Keratinocyte (primary cell): ENCODE measurements at regions not wholly inside any gene's neighbourhood (a gene's known extent, or its start where the extent isn't known, plus 50 kb on each side); places are given as distances from the start of the nearest gene placed in this dataset.

Source experiments
- DNase-seq: peaks from one replicate; pipeline ENCODE4 v3.0.0-alpha.2; 2011; ENCODE audit warnings: low read depth, missing footprints, low spot score
- FAIRE-seq: peaks from 2 replicates; lab custom pipeline; 2011; peaks lifted over from hg19 to GRCh38; lab: Jason Lieb, UNC
- H2AFZ ChIP-seq: 2 replicates; pipeline ENCODE4 v1.6.0; 2012; ENCODE audit warnings: low read length, control low read depth, inconsistent platforms; ENCODE audit not compliant: control insufficient read depth
- H3K27ac ChIP-seq: 2 replicates; pipeline ENCODE4 v1.5.1; 2011; ENCODE audit warnings: low read length; ENCODE audit not compliant: control insufficient read depth, insufficient read depth
- H3K27me3 ChIP-seq: 3 replicates; pipeline ENCODE4 v1.6.0; 2011; ENCODE audit warnings: low read length; ENCODE audit not compliant: control insufficient read depth, insufficient read depth; ENCODE audit errors: extremely low read depth
- H3K36me3 ChIP-seq, 2 experiments: 2 replicates in 1 of 2; 3 replicates in 1 of 2; pipeline ENCODE4 v1.5.1; 2011; ENCODE audit warnings: low read length in 2 of 2, mild to moderate bottlenecking in 1 of 2; ENCODE audit not compliant: control insufficient read depth in 2 of 2, insufficient read depth in 2 of 2; ENCODE audit errors: extremely low read depth in 1 of 2
- H3K4me1 ChIP-seq: 3 replicates; pipeline ENCODE4 v1.5.1; 2011; ENCODE audit warnings: low read length; ENCODE audit not compliant: control insufficient read depth, insufficient read depth; ENCODE audit errors: extremely low read depth
- H3K4me2 ChIP-seq: 3 replicates; pipeline ENCODE4 v1.6.0; 2011; ENCODE audit warnings: low read depth, low read length; ENCODE audit not compliant: control insufficient read depth, insufficient read depth; ENCODE audit errors: extremely low read depth
- H3K4me3 ChIP-seq, 3 experiments: fragments of 200-600 bp in 1 of 3; sonication (generic) in 1 of 3; 2 replicates in 2 of 3; 3 replicates in 1 of 3; pipeline ENCODE4 v1.5.1; 2011 to 2016; ENCODE audit warnings: low read length in 3 of 3, mild to moderate bottlenecking in 3 of 3, control low read depth in 2 of 3, inconsistent platforms in 1 of 3, low read depth in 1 of 3, mixed read lengths in 1 of 3, mixed run types in 1 of 3, moderate library complexity in 1 of 3; ENCODE audit not compliant: control insufficient read depth in 2 of 3, insufficient read depth in 2 of 3; ENCODE audit errors: extremely low read depth in 1 of 3
- H3K79me2 ChIP-seq: 2 replicates; pipeline ENCODE4 v1.6.0; 2012; ENCODE audit warnings: low read length; ENCODE audit not compliant: control insufficient read depth, insufficient read depth
- H3K9ac ChIP-seq: 3 replicates; pipeline ENCODE4 v1.6.0; 2011; ENCODE audit warnings: low read length; ENCODE audit not compliant: control insufficient read depth, insufficient read depth; ENCODE audit errors: extremely low read depth
- H3K9me1 ChIP-seq: 3 replicates; pipeline ENCODE4 v1.6.0; 2011; ENCODE audit warnings: low read length; ENCODE audit not compliant: control insufficient read depth, insufficient read depth; ENCODE audit errors: extremely low read depth
- H3K9me3 ChIP-seq: 2 replicates; pipeline ENCODE4 v1.5.1; 2012; ENCODE audit warnings: low read depth, low read length; ENCODE audit not compliant: control insufficient read depth
- H4K20me1 ChIP-seq: 3 replicates; pipeline ENCODE4 v1.6.0; 2011; ENCODE audit warnings: low read length; ENCODE audit not compliant: control insufficient read depth, insufficient read depth; ENCODE audit errors: extremely low read depth
- EZH2 ChIP-seq: IDR thresholded peaks from one replicate; pipeline ENCODE4 v1.6.1; 2012; ENCODE audit warnings: inconsistent platforms, mild to moderate bottlenecking, low read length, moderate library complexity
- dilution Hi-C: fragments of 300-500 bp; cut with MboI; formaldehyde crosslinking; loops from one replicate; pipeline ENCODE4 v1.7.0; 2020; ENCODE audit warnings: low sequenced_read_pairs; ENCODE audit not compliant: extremely low pct_ligation_motif_present
- TF ChIP-seq, protein P1 (sequence below), 3 experiments: IDR thresholded peaks in 1 of 3; conservative IDR thresholded peaks in 1 of 3; optimal IDR thresholded peaks in 1 of 3; 2 replicates in 2 of 3; 3 replicates in 1 of 3; pipeline versions ENCODE3 to v1.5.1; 2011; ENCODE audit warnings: low read length in 3 of 3, mild to moderate bottlenecking in 3 of 3, moderate library complexity in 2 of 3, control low read depth in 1 of 3, inconsistent platforms in 1 of 3; ENCODE audit not compliant: insufficient read depth in 2 of 3; ENCODE audit errors: extremely low read depth in 1 of 3

DNA sequence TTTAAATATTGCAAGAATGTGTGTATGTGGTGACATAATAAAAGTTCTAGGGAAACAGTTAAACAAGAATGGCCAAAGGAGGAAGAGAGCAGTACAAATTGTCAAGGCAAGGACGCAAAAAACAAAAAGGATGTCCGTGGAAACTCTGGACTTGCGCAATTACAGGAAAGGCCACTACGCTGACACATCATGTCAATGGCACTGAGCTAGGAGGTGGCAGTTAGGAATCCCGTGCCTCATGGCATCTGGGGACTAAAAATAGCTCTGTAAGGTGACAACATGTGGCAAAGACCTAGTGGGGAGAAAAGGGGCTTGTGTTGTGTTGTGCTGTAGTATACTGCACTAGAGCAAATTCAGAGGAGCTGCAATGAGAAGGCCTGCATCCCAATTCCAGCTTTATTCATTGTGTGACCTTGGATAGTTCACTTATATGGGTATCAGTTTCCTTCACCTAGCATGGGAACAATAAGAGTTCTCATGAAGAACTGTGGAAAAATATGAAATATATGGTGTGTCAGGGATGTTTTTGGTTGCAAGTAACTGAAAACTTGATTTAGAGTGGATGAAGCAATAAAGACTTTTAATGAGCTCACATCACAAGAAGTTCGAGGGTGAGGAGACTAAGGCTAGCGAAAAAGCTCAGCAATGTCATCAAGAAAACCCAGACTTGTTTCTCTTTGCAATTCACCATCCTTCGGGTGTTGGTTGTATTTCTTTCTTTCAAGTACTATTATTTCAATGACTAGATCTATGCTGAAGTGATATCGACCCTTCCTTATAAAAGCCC lies 124.1 kb upstream of the STC2 start:
- no peak for FAIRE-seq
- no peak overlapping the region for H3K9ac ChIP-seq

DNA sequence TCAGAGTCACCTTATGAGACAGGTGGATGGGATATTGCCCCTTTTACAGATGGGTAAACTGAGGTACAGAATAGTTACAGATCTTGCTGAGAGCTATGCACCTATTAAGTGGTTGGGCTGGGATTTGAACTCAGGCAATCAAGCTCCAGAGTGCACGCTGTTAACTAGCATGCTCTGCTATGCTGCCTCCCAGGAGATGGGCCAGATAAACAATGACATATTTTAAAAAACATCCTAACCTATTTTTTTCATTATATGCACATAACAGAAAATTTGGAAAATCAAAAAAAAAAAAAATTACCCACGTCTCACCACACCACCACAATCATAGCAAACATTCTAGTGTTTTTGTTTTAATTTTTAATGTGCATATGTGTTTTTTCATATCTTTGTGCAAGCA lies 123.4 kb upstream of the STC2 start:
- FAIRE-seq (no peak), DNase-seq (no peak)
- no peak for TF ChIP-seq EZH2
- TF ChIP-seq, protein P1, sequence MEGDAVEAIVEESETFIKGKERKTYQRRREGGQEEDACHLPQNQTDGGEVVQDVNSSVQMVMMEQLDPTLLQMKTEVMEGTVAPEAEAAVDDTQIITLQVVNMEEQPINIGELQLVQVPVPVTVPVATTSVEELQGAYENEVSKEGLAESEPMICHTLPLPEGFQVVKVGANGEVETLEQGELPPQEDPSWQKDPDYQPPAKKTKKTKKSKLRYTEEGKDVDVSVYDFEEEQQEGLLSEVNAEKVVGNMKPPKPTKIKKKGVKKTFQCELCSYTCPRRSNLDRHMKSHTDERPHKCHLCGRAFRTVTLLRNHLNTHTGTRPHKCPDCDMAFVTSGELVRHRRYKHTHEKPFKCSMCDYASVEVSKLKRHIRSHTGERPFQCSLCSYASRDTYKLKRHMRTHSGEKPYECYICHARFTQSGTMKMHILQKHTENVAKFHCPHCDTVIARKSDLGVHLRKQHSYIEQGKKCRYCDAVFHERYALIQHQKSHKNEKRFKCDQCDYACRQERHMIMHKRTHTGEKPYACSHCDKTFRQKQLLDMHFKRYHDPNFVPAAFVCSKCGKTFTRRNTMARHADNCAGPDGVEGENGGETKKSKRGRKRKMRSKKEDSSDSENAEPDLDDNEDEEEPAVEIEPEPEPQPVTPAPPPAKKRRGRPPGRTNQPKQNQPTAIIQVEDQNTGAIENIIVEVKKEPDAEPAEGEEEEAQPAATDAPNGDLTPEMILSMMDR (optimal IDR thresholded peaks at IDR 0.05 in 1 of 3, IDR thresholded peaks at IDR 0.05 in 1 of 3, conservative IDR thresholded peaks at IDR 0.05 in 1 of 3; ENCODE audit: extremely low read depth in 1 of 3, insufficient read depth in 2 of 3, low read length in 3 of 3), result no peak
- no peaks in the 10 kb centered on the region for H3K27me3 ChIP-seq
- H3K4me3 ChIP-seq, result no peak overlapping the region
- H3K27ac ChIP-seq, result no peak overlapping the region
- H2AFZ ChIP-seq, result no peak overlapping the region
- dilution Hi-C loops, result no loop called here
- no peak overlapping the region for H3K9ac ChIP-seq
- H4K20me1 ChIP-seq, result no peaks in the 10 kb centered on the region
- peaks cover 22% of the 10 kb centered on the region for H3K4me1 ChIP-seq
- no peaks in the 10 kb centered on the region for H3K9me3 ChIP-seq
- H3K9me1 ChIP-seq, result no peaks in the 10 kb centered on the region
- H3K36me3 ChIP-seq, result no peaks in the 10 kb centered on the region
- H3K4me2 ChIP-seq, result no peak overlapping the region
- no peaks in the 10 kb centered on the region for H3K79me2 ChIP-seq

More for the DNA sequence above, 124.1 kb upstream of the STC2 start:
- TF ChIP-seq, protein P1 (optimal IDR thresholded peaks at IDR 0.05 in 1 of 3, IDR thresholded peaks at IDR 0.05 in 1 of 3, conservative IDR thresholded peaks at IDR 0.05 in 1 of 3; ENCODE audit: extremely low read depth in 1 of 3, insufficient read depth in 2 of 3, low read length in 3 of 3), result no peak
- no peak for TF ChIP-seq EZH2
- Histone ChIP-seq H3K9me1 (no peaks in the 10 kb centered on the region), H3K27ac (no peak overlapping the region), H3K4me1 (peaks cover 22% of the 10 kb centered on the region), H3K36me3 (no peaks in the 10 kb centered on the region), H3K4me3 (no peak overlapping the region), H3K27me3 (no peaks in the 10 kb centered on the region), H3K4me2 (no peak overlapping the region), H4K20me1 (no peaks in the 10 kb centered on the region), H3K9me3 (no peaks in the 10 kb centered on the region), H3K79me2 (no peaks in the 10 kb centered on the region), H2AFZ (no peak overlapping the region)
- dilution Hi-C loops, result no loop called here
- no peak for DNase-seq
